DMS 273 (cell line): ENCODE measurements at regions not wholly inside any gene's neighbourhood (a gene's known extent, or its start where the extent isn't known, plus 50 kb on each side); places are given as distances from the start of the nearest gene placed in this dataset.

Source experiments
- DNase-seq: peaks from one replicate; lab custom pipeline; 2025; ENCODE audit not compliant: unreplicated experiment; lab: John Stamatoyannopoulos, UW

DNA sequence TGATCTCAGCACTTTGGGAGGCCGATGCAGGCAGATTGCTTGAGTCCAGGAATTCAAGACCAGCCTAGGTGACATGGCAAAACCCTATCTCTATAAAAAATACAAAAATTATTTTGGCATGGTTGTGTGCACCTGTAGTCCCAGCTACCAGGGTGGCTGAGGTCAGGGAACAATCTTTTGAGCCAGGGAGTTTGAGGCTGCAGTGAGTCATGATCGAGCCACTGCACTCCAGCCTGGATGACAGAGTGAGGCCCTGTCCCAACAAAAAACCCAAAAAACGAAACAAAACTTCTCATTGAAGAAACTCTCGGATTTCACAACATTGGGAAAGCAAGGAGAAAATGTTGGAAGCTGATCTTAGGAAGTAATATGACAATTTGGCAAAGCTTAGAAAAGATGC is 317.3 kb upstream of the MGAT5 start:
- no peak for DNase-seq

DNA sequence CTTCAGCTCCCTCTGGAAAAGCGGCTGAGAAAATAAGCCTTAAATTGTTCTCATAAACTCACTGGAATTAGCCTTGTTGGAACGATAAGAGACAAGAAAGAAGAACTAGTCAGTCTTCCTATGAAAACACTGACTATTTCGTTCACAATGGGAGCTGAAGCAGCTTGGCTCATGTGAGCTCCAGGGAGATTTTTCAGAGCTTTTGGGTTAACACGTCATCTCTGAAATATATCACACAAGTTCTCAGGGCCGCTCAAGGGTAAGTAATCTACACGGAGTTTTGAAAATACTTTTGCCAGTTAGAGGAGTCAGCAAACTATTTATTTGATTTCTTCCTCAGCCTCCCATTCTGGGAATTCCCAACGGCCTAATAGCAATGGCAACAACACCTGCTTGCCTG is 316.2 kb upstream of the MGAT5 start:
- no peak for DNase-seq

DNA sequence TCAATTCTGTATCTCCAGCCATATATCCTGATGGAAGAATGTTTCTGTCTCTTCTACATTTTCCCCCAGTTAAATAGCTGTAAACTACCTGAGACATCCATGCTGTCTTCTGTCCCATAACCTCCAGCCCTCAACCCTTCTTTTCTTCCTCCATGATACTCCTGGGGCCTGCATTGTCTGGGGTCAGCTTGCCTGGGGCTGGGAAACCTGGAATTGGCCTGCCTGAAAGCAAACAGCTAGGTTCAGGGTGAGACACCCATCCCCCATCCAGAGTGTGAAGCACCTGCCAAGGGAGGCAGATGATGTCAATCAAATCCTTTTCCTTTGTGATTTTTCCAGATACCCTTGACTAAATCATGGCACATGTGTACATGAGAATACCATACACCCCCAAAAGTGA is 313.7 kb upstream of the MGAT5 start:
- no peak for DNase-seq

DNA sequence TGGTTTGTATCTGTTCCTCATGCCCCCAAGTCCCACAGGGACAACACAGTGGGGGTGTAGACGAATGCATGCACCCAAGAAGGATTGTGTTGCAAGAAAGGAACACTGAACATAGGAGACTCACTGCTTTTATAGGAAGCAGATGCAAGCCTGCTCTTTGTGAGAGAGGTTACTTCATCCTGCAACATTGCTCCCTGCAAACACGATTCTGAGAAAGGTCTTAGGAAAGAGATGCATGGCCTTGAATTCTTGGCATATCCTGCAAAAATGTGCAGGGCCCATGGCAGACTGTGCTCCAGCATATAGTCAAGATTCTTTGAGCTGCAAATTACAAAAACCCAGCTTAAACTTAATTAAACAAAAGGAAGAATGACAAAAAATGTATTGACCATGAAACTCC is 312.2 kb upstream of the MGAT5 start:
- no peak for DNase-seq

DNA sequence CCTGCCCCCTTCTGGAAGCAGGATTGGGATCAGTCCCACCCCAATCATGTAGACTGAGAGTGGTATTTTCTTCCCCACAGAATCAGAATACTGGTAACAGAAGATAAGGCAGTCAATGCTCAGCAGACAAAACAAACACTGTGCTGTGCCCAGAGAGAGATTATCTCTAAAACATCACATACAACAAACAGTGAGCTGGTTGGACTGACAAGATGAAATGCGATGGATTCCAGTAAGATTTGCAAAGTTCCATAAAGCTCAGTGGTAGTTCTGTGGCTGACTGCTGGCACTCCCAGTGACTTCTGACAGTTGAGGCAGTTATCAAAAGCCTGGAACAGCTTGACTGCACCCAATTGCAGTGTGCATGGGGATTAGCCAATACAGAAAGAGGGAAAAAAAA is 311.5 kb upstream of the MGAT5 start:
- DNase-seq: no peak

DNA sequence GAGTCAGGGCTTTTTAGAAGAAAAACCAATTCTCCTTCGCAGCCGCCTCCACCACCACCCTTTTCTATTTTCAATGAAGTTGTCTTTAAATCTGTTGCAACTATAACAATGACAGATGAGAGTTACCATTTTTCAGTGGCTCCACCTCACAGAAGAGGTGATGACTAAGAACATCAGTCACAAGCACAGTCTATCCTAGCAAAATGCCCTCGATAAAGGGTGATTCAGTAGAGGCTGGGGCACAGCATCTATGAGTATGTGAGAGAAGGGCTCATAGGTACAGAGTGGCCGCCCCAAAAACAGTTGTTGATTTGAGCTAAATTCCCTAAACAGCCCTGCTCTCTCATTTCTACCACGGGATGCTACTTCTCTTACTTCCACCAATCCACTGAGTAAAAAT is 310.8 kb upstream of the MGAT5 start:
- DNase-seq: no peak

DNA sequence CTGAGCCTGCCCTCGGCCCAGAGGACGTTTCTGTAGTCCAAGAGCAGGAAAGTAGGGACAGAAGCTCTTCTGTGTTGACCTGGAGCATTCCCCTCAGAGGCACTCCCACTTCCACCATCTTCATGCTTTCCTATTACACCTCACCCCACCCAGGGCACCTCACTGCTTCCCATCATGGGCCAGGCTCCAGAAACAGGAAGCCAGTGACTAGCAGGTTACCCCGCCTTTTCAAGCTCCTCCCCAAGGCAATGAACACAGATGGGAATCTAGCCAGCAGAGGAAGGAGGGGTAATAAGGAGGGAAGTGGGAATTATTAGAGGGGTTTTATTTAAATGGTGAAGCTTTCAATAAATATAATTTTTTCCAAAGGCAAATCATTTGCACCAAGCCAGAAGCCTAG is 308.8 kb upstream of the MGAT5 start:
- no peak for DNase-seq

DNA sequence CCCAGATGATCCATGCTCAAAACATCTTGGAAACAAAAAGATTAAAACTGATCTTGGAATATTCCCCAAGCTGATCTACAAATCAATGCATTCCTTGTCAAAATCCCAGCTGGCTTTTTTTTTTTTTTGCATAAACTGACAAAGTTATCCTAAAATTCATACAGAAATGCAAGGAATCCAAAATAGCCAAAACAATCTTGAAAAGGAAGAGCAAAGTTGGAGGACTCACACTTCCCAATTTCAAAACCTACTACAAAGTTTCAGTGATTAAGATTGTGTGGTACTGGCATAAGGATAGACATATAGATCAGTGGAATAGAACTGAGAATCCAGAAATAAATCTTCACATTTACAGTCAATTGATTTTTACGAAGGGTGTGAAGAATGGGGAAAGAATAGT is 306.8 kb upstream of the MGAT5 start:
- no peak for DNase-seq

DNA sequence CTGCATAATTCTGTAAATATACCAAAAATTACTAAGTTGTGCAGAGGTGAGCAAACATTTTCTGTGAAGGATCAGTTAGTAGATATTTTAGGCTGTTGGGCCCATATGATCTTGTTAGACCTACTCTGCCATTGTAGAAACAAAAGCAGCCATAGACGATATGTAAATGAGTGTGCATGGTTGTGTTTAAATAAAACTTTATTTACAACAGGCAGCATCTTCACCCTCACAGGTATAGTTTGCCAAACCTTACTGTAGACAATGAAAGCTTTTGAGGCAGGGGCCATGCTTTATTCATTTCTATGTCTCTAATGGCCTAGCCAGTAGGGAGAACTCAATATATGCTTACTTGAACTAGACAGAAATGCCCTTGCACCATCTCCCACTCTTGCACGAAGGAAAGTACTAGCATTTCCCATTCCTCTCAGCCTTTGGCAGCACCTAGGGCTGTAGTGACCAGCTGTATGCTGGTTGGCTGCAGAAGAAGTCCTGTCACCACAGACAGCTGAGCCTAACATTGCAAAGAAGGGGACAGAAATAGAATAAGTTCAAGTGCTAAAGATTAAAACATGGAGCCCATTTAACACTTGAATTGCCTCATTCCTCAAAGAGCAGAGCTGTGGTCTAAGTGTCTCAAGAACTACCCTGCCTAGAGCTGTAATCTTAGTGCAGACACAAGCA is 305.1 kb upstream of the MGAT5 start:
- no peak for DNase-seq

DNA sequence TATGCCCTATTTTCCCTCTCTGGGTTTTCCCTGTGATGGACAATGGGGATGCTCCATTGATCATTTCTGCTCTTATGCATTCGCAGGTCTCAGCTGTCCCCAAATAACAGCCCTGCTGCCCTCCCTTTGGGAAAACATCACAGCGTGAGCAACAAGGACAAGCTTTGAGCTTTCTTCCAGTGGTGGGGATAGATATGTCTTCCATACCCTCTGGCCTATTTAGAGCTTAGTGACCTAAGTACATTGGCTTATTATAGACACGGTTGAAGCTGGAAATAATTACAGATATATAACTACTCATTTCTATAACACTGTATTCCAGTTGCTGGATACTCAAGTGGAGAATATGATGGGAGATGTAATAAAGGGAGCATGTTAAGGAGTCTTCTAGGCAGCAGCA is 304.3 kb upstream of the MGAT5 start:
- no peak for DNase-seq

DNA sequence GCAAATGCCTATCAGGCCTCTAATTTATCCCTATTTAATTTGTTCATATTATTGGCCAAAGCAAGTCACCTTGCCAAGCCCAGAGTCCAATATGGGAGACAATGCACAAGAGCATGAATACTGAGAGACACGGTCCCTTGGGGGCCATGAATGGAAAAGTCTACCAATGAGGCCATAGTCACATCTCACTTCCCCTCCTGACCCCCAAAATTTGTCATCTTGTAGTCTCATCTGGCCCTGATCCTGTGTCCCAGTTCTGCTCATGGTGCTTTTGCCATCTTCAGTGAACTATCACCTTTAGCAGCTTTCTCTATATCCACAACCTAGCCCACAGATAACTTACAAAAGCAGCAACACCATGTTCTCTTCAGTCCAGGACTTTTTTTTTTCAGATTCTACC is 302.7 kb upstream of the MGAT5 start:
- DNase-seq: no peak

DNA sequence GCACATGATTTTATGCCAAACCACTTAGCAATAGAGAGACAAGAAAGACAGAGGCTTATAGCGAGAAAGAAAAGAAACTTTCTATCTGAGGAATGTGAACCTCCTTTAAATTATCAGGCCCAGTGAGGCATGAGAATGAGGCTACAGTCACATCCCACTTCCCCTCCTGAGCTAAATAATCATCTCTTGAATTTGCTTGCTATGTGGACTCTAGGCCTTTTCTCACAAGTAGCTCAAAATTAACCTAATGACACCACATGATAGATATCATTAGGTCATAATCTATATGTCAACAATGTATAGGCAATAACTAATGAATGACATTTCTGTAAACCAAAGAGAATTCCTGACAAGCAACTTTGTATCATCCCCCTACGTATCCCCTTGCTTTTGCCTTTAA is 301.5 kb upstream of the MGAT5 start:
- DNase-seq: no peak

DNA sequence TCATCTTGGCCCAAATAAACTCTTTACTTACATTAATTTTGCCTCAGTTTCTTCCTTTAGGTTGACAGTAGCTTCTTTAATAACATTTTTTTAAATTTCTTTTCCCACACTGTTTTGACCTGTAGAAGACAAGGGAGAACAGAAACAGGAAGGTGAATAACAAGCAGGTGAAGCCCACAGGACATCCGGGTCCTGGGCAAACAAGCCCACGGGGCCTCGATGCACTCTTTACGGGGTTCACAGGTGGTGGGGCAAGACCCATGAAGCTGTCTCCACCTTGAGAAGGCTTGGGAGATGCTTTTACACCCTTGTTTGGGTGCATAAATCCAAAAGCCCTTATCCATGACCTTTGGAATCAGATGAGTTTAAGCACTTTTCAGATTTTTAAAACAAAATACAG is 301.0 kb upstream of the MGAT5 start:
- no peak for DNase-seq

DNA sequence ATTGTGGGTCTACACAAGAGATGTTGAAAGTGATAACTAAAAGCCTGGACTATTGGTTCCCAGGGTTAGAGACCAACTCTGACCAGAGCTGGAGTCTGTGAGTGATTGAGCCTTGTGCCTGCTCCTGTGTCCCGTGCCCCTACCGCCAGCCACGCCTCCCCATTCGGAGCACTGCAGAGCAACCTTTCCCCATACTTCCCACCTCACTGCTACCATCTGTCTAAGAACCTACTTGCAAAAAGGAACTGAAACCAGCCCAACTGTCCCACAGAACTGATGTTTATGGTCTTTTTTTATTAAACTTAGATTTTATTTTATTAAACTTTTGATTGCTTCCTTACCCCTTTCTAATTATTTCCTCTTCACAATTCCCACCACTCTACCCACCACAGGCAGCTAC is 300.3 kb upstream of the MGAT5 start:
- DNase-seq: no peak

DNA sequence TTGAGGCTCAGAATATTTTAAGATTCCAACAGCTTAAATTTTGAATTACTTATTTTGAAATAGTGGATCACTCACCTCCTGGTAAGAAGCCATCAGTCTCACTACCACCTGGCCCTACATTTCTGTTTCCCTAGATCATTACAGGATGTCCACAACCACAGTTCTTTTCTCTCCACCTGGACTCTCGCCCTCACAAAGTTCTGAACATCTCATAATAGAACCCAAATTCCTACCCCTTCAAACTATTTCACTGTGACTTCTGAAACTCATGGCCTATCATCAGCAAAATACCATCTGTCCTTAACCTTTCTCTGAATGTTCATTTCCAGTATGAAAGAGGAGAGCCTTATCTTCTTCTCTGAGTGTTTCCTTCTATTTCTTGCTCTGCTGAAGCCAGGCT is 299.2 kb upstream of the MGAT5 start:
- DNase-seq: no peak

DNA sequence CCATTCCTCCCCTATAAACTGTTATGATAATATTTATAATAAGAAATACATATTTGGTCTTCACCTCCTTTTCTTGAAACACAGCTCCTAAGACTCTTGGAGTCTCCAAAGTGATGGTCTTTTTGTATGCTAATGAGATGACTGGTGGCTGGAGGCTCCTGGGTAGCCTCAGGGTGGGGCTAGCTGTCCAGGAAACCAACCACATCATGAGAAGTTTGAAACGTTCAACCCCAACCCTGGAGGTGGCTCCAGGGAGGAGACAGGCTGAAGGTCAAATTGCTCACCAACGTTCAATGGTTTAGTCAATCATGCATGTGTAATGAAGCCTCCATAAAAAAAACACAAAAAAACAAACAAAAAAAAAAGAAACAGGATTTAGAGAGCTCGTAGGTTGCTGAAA is 298.7 kb upstream of the MGAT5 start:
- DNase-seq: no peak

DNA sequence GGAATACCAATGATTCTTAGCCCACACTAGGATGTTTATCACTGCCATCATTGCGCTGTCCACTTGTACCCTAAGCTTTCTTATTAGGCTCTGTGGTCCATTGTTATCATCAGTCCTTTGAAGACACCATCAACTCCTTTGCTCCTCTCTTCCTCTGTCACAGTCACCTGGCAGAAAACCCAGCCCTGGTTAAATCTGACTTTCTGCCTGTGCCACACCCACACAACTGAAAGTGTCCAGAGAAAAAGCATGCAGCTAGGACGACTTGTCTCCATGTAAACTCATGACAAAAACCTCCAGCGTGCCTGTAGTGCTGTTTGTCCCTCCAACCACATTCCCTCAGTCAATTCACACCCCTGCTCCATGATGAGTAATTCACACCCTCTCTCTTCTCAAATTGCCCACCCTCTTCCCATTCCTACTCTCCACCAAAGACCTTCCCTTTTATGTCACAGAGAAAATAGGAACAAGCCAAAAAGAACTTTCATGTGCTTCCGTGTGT is 297.4 kb upstream of the MGAT5 start:
- no peak for DNase-seq

DNA sequence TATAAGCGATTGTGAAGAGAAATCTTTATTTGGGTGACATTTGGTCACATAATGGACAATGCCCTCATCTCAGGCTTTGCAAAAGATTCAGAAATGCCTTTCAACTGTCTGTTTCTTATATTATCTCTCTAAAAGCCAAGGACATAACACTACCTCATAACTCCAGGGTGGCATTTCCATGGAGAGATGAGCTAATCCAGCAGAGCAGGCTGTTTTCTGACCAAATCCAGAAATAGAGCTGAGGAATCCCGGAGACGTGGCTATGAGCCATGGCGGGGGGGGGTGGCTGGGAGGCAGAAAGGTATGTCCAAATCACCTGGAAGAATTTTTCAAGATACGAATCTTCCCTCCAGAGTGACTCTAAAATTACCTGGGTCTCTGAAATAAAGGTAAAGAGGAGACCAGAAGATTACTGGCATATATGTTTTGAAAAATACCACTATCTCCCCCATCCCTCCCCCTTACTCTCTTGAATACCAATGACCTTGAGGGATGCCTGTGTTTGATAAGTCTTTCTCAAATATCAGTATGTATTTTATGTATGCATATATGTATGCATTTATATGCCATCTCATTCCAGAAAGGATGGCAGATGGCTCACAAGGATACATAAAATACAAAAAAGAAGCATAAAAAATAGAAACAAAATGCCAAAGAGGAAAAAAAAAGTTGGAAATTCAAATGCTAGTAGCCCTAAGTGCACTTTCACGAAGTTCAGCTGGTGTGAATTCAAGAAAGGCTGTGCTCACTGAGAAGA is 296.0 kb upstream of the MGAT5 start:
- DNase-seq: no peak

DNA sequence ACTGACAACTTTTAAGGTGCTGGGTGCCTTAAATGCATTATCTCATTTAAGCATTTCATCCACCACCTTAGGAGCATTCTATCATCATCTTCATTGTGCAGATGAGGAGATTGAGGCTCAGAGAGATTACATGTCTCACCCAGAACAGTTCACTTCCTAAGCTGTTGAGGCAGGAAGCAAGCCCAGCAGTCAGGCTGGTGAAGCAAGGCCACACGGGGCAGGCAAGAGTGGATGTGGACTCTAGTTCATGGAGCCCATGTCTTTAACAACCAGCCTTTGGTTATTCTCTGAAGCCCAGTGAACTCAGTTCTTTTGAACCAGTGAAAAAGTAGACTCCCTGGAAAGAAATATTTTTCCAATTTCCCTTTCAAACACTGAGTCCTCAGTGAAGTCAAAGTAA is 294.8 kb upstream of the MGAT5 start:
- DNase-seq: no peak

DNA sequence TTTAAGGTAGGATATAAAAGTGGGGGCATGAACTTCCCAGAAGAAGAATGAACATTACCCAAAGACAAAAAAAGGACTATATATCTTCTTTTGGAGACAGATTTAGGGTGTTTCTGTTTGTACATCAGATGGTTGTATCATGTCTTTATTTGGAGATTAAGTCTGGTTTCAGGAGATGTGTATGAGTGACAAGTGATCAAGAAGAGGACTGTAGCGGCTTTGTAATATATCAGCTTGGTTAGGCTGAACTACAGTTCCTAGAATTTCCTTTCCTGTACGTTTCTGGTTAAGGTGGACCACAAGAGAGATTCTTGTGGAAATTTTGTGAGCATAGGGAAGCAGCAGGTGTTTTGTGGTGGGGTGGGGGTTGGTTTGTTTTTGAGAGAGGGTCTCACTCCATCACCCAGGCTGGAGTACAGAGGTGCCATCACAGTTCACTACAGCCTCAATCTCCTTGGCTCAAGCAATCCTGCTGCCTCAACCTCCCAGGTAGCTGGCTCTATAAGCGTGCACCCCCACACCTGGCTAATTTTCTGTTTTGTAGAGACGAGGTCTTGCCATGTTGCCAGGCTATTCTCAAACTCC is 287.1 kb upstream of the MGAT5 start:
- DNase-seq: no peak

DNA sequence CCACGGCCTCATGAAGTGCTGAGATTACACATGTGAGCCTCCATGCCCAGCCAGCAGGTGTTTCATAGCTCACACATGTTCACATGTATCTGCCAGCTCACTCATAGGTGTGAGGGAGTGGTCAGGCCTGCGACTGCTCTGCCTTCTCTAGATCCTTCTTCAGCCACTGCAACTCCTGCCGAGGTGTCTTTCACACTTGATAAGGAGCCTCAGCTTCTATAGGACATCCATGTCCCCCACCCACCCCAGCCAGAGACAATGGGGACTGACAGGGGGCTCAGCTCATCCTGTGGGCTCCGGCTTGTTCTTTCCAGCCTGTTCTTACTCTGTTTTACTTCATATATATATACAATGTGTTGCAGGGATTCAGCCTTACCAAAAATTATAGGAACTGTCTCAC is 286.5 kb upstream of the MGAT5 start:
- DNase-seq: no peak

DNA sequence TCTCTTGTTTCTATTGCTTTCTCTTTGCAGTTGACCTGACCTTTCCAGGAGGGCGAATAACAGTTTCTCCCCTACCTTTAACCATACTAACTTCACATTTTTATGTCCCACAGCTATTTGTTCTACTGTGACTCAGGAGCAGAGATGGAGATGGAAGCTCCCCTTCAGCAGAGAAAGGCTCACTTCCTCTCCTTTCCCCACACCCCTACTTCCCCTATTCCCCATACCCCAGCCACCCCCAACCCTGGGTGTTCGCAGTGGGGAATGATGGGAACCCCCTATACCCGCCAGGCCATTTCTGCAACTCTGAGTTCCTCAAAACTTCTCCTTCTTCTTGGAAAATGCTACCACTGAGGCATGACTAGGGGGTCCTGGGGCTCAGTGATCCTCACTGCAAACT is 285.4 kb upstream of the MGAT5 start:
- no peak for DNase-seq
